Panc1 (cell line): ENCODE measurements at regions not wholly inside any gene's neighbourhood (a gene's known extent, or its start where the extent isn't known, plus 50 kb on each side); places are given as distances from the start of the nearest gene placed in this dataset.

ENCODE experiments used
- ATAC-seq: fragments of 200-7000 bp; cut with Tn5 transposase; 2 replicates; pipeline ENCODE4 v1.9.1; 2020; ENCODE audit warnings: mild to moderate bottlenecking, moderate library complexity
- BruUV-seq: library from RNA; stranded (reverse); fragments of 400-500 nt; replicated peaks from 2 replicates; lab custom pipeline; 2021; lab: Mats Ljungman, UMichigan
- CTCF ChIA-PET: fragments of 300-600 bp; sonication (Branson Sonifier 250); formaldehyde crosslinking; loops from one replicate; lab custom pipeline; 2022; ENCODE audit warnings: antibody characterized with exemption; lab: Charles Lee
- POLR2A ChIA-PET: fragments of 300-600 bp; sonication (Branson Sonifier 250); formaldehyde crosslinking; loops from one replicate; lab custom pipeline; 2022; ENCODE audit warnings: antibody characterized with exemption; lab: Charles Lee
- DNase-seq: peaks from one replicate; pipeline ENCODE4 v3.0.0-alpha.2; 2010; ENCODE audit warnings: low read depth, low spot score
- H3K27ac ChIP-seq: 2 replicates; pipeline ENCODE4 v1.5.1; 2011; ENCODE audit warnings: mild to moderate bottlenecking, low read length, inconsistent platforms
- H3K27me3 ChIP-seq: fragments of 200-500 bp; sonication (Bioruptor generic); 2 replicates; pipeline ENCODE4 v1.6.0; 2014; ENCODE audit warnings: low read length, inconsistent platforms; ENCODE audit not compliant: control insufficient read depth, insufficient read depth
- H3K36me3 ChIP-seq: fragments of 200-500 bp; sonication (Bioruptor generic); 2 replicates; pipeline ENCODE4 v1.5.1; 2014; ENCODE audit warnings: inconsistent platforms, mild to moderate bottlenecking, low read length, moderate library complexity; ENCODE audit not compliant: control insufficient read depth, insufficient read depth
- H3K4me1 ChIP-seq: 2 replicates; pipeline ENCODE4 v1.5.1; 2011; ENCODE audit warnings: inconsistent platforms, mild to moderate bottlenecking, low read length, moderate library complexity; ENCODE audit not compliant: control insufficient read depth, insufficient read depth
- H3K4me3 ChIP-seq, 2 experiments: 2 replicates each; pipeline ENCODE4 v1.5.1; 2011 to 2012; ENCODE audit warnings: low read depth in 2 of 2, low read length in 2 of 2, mild to moderate bottlenecking in 2 of 2, inconsistent platforms in 1 of 2, moderate library complexity in 1 of 2
- H3K9me3 ChIP-seq: fragments of 200-500 bp; sonication (Bioruptor generic); 2 replicates; pipeline ENCODE4 v1.5.1; 2014; ENCODE audit warnings: low read depth, mild to moderate bottlenecking, inconsistent platforms, low read length, moderate library complexity; ENCODE audit not compliant: control insufficient read depth, insufficient read depth
- CTCF ChIP-seq: fragments of 450-650 bp; IDR thresholded peaks from 2 replicates; pipeline ENCODE4 v1.5.1; 2017; ENCODE audit warnings: mild to moderate bottlenecking
- POLR2AphosphoS5 ChIP-seq: IDR thresholded peaks from 2 replicates; pipeline ENCODE4 v1.6.1; 2012; ENCODE audit warnings: mild to moderate bottlenecking, low read depth, low read length, moderate library complexity
- REST ChIP-seq, 2 experiments: IDR thresholded peaks; 2 replicates each; pipeline ENCODE4 v1.6.1; 2011 to 2012; ENCODE audit warnings: low read depth in 2 of 2, control low read depth in 1 of 2, low read length in 1 of 2, mild to moderate bottlenecking in 1 of 2, moderate library complexity in 1 of 2; ENCODE audit not compliant: insufficient read depth in 1 of 2
- SIN3A ChIP-seq: IDR thresholded peaks from 2 replicates; pipeline ENCODE4 v1.6.1; 2012; ENCODE audit warnings: low read depth, mild to moderate bottlenecking, low read length, moderate library complexity, borderline replicate concordance; ENCODE audit not compliant: insufficient read depth
- TCF7L2 ChIP-seq: IDR thresholded peaks from 2 replicates; pipeline ENCODE4 v1.6.1; 2011; ENCODE audit warnings: mild to moderate bottlenecking, low read depth, low read length, inconsistent platforms
- in situ Hi-C: cut with HindIII; loops from 2 replicates; pipeline ENCODE4 v1.10.0; 2016; ENCODE audit warnings: low sequenced_read_pairs, low pct_unique_long_range_greater_than_20kb
- intact Hi-C: fragments of 100-400 bp; cut with micrococcal nuclease; formaldehyde crosslinking; loops from one replicate; pipeline ENCODE4 v1.10.0; 2022; ENCODE audit not compliant: unreplicated experiment

GRCh38 chr5:168204165-168204564 is 87.3 kb upstream of the WWC1 start:
- DNase-seq (no peak), ATAC-seq (no peak)
- ChIA-PET POLR2A (no interaction called here), CTCF (interaction anchor here (0.6 kb wide), 1 partner anchor 22 kb away, joined by 4 read pairs; no protein-coding TSS in a partner anchor)
- TF ChIP-seq POLR2AphosphoS5 (no peak), TCF7L2 (no peak), CTCF (no peak)
- Histone ChIP-seq H3K27ac (no peak overlapping the region), H3K4me3 (no peak overlapping the region), H3K27me3 (peaks cover 5% of the 10 kb centered on the region), H3K4me1 (no peaks in the 10 kb centered on the region), H3K9me3 (no peaks in the 10 kb centered on the region), H3K36me3 (no peaks in the 10 kb centered on the region)
- intact Hi-C loops, result no loop called here
- in situ Hi-C loops, result no loop called here
- BruUV-seq, result no TSS peak

- ATAC-seq, result no peak
- Histone ChIP-seq H3K9me3 (no peaks in the 10 kb centered on the region), H3K36me3 (no peaks in the 10 kb centered on the region), H3K27me3 (peaks cover 2% of the 10 kb centered on the region; the same call in 1 of the 2 replicates), H3K4me3 (no peak overlapping the region), H3K4me1 (no peaks in the 10 kb centered on the region), H3K27ac (no peak overlapping the region)
- BruUV-seq, result no TSS peak
- intact Hi-C loops, result no loop called here
- TF ChIP-seq CTCF (no peak), REST (IDR thresholded peaks at IDR 0.05; ENCODE audit: insufficient read depth in 1 of 2, low read depth in 2 of 2, low read length in 1 of 2) (no peak), POLR2AphosphoS5 (no peak), TCF7L2 (no peak), SIN3A (no peak)
- no peak for DNase-seq
- in situ Hi-C loops, result no loop called here
- POLR2A ChIA-PET, result no interaction called here
- CTCF ChIA-PET, result no interaction called here
These were observed 83.9 kb upstream of the WWC1 start for GRCh38 chr5:168207450-168208029.
